ENCODE measurements at regions not wholly inside any gene's neighbourhood (a gene's known extent, or its start where the extent isn't known, plus 50 kb on each side); places are given as distances from the start of the nearest gene placed in this dataset.

GRCh38 chr12:33708935-33709334 lies 269.3 kb upstream of the SYT10 start:
- DNase-seq (ENCODE audit: low read depth in 1 of 2, low spot score in 1 of 2) (no peak), ATAC-seq (no peak), FAIRE-seq (no peak)
- no peak overlapping the region for H3K4me3 ChIP-seq
- no peak overlapping the region for H3K4me2 ChIP-seq
- CTCF ChIA-PET, result no interaction called here
- WGBS (ENCODE audit: missing lambda C conversion rate), result 3% methylated on average over 3 of the region's 3 CpGs
- no peak for TF ChIP-seq MAZ (IDR thresholded peaks at IDR 0.05; ENCODE audit: borderline replicate concordance, low read depth, low read length)
- no peak for TF ChIP-seq HMGXB4 (CRISPR knock-in tag; IDR thresholded peaks at IDR 0.05; ENCODE audit: borderline replicate concordance)
- no peak for TF ChIP-seq RNF2 (IDR thresholded peaks at IDR 0.05; ENCODE audit: borderline replicate concordance, low read depth)
- TF ChIP-seq ESRRA (IDR thresholded peaks at IDR 0.05; ENCODE audit: borderline replicate concordance, low read length), result no peak
- no peak for TF ChIP-seq RFX5 (IDR thresholded peaks at IDR 0.05)
- no peak for TF ChIP-seq SMC3 (IDR thresholded peaks at IDR 0.05)
- no peak for TF ChIP-seq NPAS2 (CRISPR knock-in tag; IDR thresholded peaks at IDR 0.05; ENCODE audit: borderline replicate concordance)
- no peak for TF ChIP-seq HOXB13 (CRISPR knock-in tag; IDR thresholded peaks at IDR 0.05; ENCODE audit: low read depth)
- no peak for TF ChIP-seq BHLHE40 (IDR thresholded peaks at IDR 0.05; ENCODE audit: low read depth, low read length)
- no peak for TF ChIP-seq MYC (IDR thresholded peaks at IDR 0.05; ENCODE audit: borderline replicate concordance, low read length)
- TF ChIP-seq CBX2 (IDR thresholded peaks at IDR 0.05; ENCODE audit: borderline replicate concordance, low read depth), result no peak
- TF ChIP-seq PBX3 (IDR thresholded peaks at IDR 0.05), result no peak
- no peak for TF ChIP-seq JUNB (IDR thresholded peaks at IDR 0.05)
- no peak for TF ChIP-seq TP53 (CRISPR knock-in tag; IDR thresholded peaks at IDR 0.05)
- TF ChIP-seq FOSB (CRISPR knock-in tag; IDR thresholded peaks at IDR 0.05), result no peak
- TF ChIP-seq JUN (IDR thresholded peaks at IDR 0.05), result no peak
- TF ChIP-seq HEYL (CRISPR knock-in tag; IDR thresholded peaks at IDR 0.05), result no peak
- no peak for TF ChIP-seq MAFK (IDR thresholded peaks at IDR 0.05; ENCODE audit: partially characterized antibody)
- TF ChIP-seq ZFP36 (IDR thresholded peaks at IDR 0.05; ENCODE audit: borderline replicate concordance, partially characterized antibody), result no peak
- no peaks in the 10 kb centered on the region for H3K9me3 ChIP-seq
- H3K4me1 ChIP-seq, result no peaks in the 10 kb centered on the region
- no peak overlapping the region for H3K27ac ChIP-seq
- POLR2A ChIA-PET, result no interaction called here

GRCh38 chr12:33710548-33710947 lies 270.9 kb upstream of the SYT10 start:
- DNase-seq (ENCODE audit: low read depth in 1 of 2, low spot score in 1 of 2) (no peak), ATAC-seq (no peak), FAIRE-seq (no peak)
- CTCF ChIA-PET, result no interaction called here
- Histone ChIP-seq H3K4me3 (no peak overlapping the region), H3K27ac (no peak overlapping the region), H3K9me3 (no peaks in the 10 kb centered on the region), H3K4me2 (no peak overlapping the region), H3K4me1 (no peaks in the 10 kb centered on the region)
- WGBS (ENCODE audit: missing lambda C conversion rate), result 2% methylated on average over 2 of the region's 2 CpGs
- POLR2A ChIA-PET, result no interaction called here
- no peak for TF ChIP-seq ATOH8 (CRISPR knock-in tag; IDR thresholded peaks at IDR 0.05; ENCODE audit: low read depth)
- TF ChIP-seq ZFP36 (IDR thresholded peaks at IDR 0.05; ENCODE audit: borderline replicate concordance, partially characterized antibody), result no peak
- no peak for TF ChIP-seq GATA3 (IDR thresholded peaks at IDR 0.05; ENCODE audit: borderline replicate concordance)
- no peak for TF ChIP-seq RFX5 (IDR thresholded peaks at IDR 0.05)
- no peak for TF ChIP-seq HOXB5 (CRISPR knock-in tag; IDR thresholded peaks at IDR 0.05)
- TF ChIP-seq CTCF (IDR thresholded peaks at IDR 0.05), result no peak
- TF ChIP-seq KDM5A (IDR thresholded peaks at IDR 0.05), result no peak
- TF ChIP-seq JUN (IDR thresholded peaks at IDR 0.05), result no peak
- TF ChIP-seq NFE2L2 (conservative IDR thresholded peaks at IDR 0.05; ENCODE audit: low read length), result no peak
- no peak for TF ChIP-seq HDAC2 (IDR thresholded peaks at IDR 0.05)
- no peak for TF ChIP-seq EHMT2 (IDR thresholded peaks at IDR 0.05; ENCODE audit: low read depth)
- TF ChIP-seq ZSCAN20 (CRISPR knock-in tag; IDR thresholded peaks at IDR 0.05), result no peak
- TF ChIP-seq MAX (IDR thresholded peaks at IDR 0.05), result no peak
- no peak for TF ChIP-seq RARB (CRISPR knock-in tag; IDR thresholded peaks at IDR 0.05)
- no peak for TF ChIP-seq KDM1A (IDR thresholded peaks at IDR 0.05; ENCODE audit: low read depth)
- TF ChIP-seq HMGXB4 (CRISPR knock-in tag; IDR thresholded peaks at IDR 0.05; ENCODE audit: borderline replicate concordance), result no peak
